GM23338 (cell line): ENCODE measurements at regions not wholly inside any gene's neighbourhood (a gene's known extent, or its start where the extent isn't known, plus 50 kb on each side); places are given as distances from the start of the nearest gene placed in this dataset.

Experiments
- CREB1 ChIP-seq: fragments of 250-450 bp; sonication (Bioruptor Pico); IDR thresholded peaks from 2 replicates; pipeline ENCODE4 v1.5.0; 2020; ENCODE audit warnings: low read depth, mild to moderate bottlenecking, moderate library complexity
- CTCF ChIP-seq, 2 experiments: fragments of 200-600 bp in 1 of 2; sonication (generic) in 1 of 2; conservative IDR thresholded peaks; 2 replicates each; pipeline versions ENCODE4 v1.5.1 to v1.6.1; 2016 to 2017; ENCODE audit warnings: antibody characterized with exemption in 2 of 2, low read depth in 2 of 2, mild to moderate bottlenecking in 2 of 2, moderate library complexity in 1 of 2
- ETS1 ChIP-seq: IDR thresholded peaks from 2 replicates; pipeline ENCODE4 v1.6.1; 2016; ENCODE audit warnings: antibody characterized with exemption
- EZH2 ChIP-seq: fragments of 200-600 bp; sonication (generic); IDR thresholded peaks from one replicate; pipeline ENCODE4 v1.8.0; 2017; ENCODE audit warnings: antibody characterized with exemption, mild to moderate bottlenecking, low read depth; ENCODE audit not compliant: unreplicated experiment
- EZH2phosphoT487 ChIP-seq: fragments of 200-600 bp; sonication (generic); IDR thresholded peaks from one replicate; pipeline ENCODE4 v1.8.1; 2018; ENCODE audit warnings: antibody characterized with exemption; ENCODE audit not compliant: unreplicated experiment
- JUNB ChIP-seq: IDR thresholded peaks from one replicate; pipeline ENCODE4 v1.6.1; 2016; ENCODE audit warnings: antibody characterized with exemption; ENCODE audit not compliant: unreplicated experiment
- POLR2AphosphoS5 ChIP-seq: IDR thresholded peaks from 2 replicates; pipeline ENCODE4 v1.6.1; 2016; ENCODE audit warnings: antibody characterized with exemption, low read depth
- REST ChIP-seq: IDR thresholded peaks from one replicate; pipeline ENCODE4 v1.6.1; 2018; ENCODE audit warnings: antibody characterized with exemption; ENCODE audit not compliant: unreplicated experiment
- STAT1 ChIP-seq: IDR thresholded peaks from one replicate; pipeline ENCODE4 v1.6.1; 2016; ENCODE audit warnings: antibody characterized with exemption; ENCODE audit not compliant: unreplicated experiment
- ZNF114 ChIP-seq: fragments of 250-450 bp; sonication (Bioruptor Pico); IDR thresholded peaks from 2 replicates; pipeline ENCODE4 v1.5.0; 2020; ENCODE audit warnings: mild to moderate bottlenecking, moderate library complexity
- ZNF462 ChIP-seq: fragments of 250-450 bp; sonication (Bioruptor Pico); IDR thresholded peaks from 2 replicates; pipeline ENCODE4 v1.5.0; 2020; ENCODE audit warnings: mild to moderate bottlenecking, moderate library complexity

GRCh38 chr4:31259119-31259518 lies 539.0 kb downstream of the PCDH7 start:
- no peak for TF ChIP-seq CTCF (conservative IDR thresholded peaks at IDR 0.05; ENCODE audit: low read depth in 2 of 2)
- no peak for TF ChIP-seq ZNF462 (CRISPR knock-in tag)
- no peak for TF ChIP-seq REST
- no peak for TF ChIP-seq JUNB
- TF ChIP-seq EZH2 = no peak
- no peak for TF ChIP-seq ETS1
- no peak for TF ChIP-seq POLR2AphosphoS5
- TF ChIP-seq STAT1 = no peak
- TF ChIP-seq EZH2phosphoT487 = no peak
- TF ChIP-seq ZNF114 (CRISPR knock-in tag) = no peak
- TF ChIP-seq CREB1 (CRISPR knock-in tag) = no peak
